ENCODE measurements at regions not wholly inside any gene's neighbourhood (a gene's known extent, or its start where the extent isn't known, plus 50 kb on each side); places are given as distances from the start of the nearest gene placed in this dataset.
"Not testable (repeated sequence)": the region's sequence is repeated elsewhere in the genome, so short reads cannot be mapped to it uniquely, and the experiment has no call there.

DNA sequence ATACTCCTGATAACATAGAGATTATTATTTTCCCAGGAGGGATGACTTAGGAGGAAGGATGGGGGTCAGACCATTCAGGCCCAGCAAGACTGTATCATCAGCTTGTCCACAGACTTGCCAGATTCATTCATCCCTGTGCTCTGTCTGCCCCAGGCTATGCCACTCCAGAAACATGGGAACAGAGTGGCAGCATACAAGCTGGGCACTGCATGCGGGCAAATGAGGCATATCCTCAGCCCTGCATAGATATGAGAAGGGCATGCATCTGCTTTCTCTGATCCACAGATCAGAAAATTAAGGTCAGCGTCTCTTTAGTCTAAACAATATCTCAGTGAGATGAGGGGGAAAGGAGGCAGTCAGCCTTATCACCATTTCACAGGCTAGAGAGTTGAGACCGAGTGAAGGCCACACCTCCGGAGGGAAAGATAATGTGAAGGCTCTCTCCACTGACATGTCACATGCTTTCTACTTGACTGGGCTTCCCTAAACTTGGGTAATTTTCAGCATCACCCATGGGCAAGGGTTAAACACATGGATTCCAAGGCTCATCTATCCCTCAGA is 140.5 kb downstream of the TFAP2B start:
- H3K27me3 ChIP-seq (ENCODE audit: control insufficient read depth in 3 of 3, insufficient read depth in 3 of 3, low read length in 3 of 3), result no peaks in the 10 kb centered on the region
- no peak overlapping the region for H3K4me3 ChIP-seq (ENCODE audit: low read length in 3 of 3)
- no peaks in the 10 kb centered on the region for H3K4me1 ChIP-seq (ENCODE audit: control insufficient read depth in 3 of 3, insufficient read depth in 3 of 3, low read length in 3 of 3)
- H3K9me3 ChIP-seq (ENCODE audit: control insufficient read depth in 3 of 3, low read length in 3 of 3), result no peaks in the 10 kb centered on the region
- no peak overlapping the region for H3K27ac ChIP-seq (ENCODE audit: low read depth, low read length)
- no peaks in the 10 kb centered on the region for H3K36me3 ChIP-seq (ENCODE audit: control insufficient read depth in 3 of 3, insufficient read depth in 3 of 3, low read length in 3 of 3)
- H3K9ac ChIP-seq (ENCODE audit: low read depth in 1 of 3, low read length in 3 of 3), result no peak overlapping the region

DNA sequence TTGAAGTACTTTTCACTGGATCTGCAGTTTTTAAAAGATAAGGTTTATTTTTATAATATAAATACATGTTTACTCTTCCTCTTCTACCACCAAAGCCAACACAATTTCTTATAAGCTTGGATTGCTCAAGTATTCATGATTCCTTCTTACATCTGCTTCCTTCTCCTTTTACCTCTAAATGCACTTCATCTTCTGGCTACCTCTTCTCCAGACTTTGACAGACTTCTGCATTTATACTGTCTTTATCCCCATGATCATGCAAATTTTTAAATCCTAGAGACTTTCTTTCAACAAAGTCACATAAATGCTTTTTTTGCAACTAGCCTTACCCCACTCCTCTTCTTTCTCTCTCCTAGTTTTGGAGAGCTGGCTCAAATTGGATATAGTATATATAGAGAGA is 142.9 kb downstream of the TFAP2B start:
- no peaks in the 10 kb centered on the region for H3K36me3 ChIP-seq (ENCODE audit: control insufficient read depth in 3 of 3, insufficient read depth in 3 of 3, low read length in 3 of 3)
- no peak overlapping the region for H3K9ac ChIP-seq (ENCODE audit: low read depth in 1 of 3, low read length in 3 of 3)
- H3K4me1 ChIP-seq (ENCODE audit: control insufficient read depth in 3 of 3, insufficient read depth in 3 of 3, low read length in 3 of 3), result no peaks in the 10 kb centered on the region
- no peak overlapping the region for H3K4me3 ChIP-seq (ENCODE audit: low read length in 3 of 3)
- H3K27ac ChIP-seq (ENCODE audit: low read depth, low read length), result no peak overlapping the region
- H3K27me3 ChIP-seq (ENCODE audit: control insufficient read depth in 3 of 3, insufficient read depth in 3 of 3, low read length in 3 of 3), result no peaks in the 10 kb centered on the region
- no peaks in the 10 kb centered on the region for H3K9me3 ChIP-seq (ENCODE audit: control insufficient read depth in 3 of 3, low read length in 3 of 3)

DNA sequence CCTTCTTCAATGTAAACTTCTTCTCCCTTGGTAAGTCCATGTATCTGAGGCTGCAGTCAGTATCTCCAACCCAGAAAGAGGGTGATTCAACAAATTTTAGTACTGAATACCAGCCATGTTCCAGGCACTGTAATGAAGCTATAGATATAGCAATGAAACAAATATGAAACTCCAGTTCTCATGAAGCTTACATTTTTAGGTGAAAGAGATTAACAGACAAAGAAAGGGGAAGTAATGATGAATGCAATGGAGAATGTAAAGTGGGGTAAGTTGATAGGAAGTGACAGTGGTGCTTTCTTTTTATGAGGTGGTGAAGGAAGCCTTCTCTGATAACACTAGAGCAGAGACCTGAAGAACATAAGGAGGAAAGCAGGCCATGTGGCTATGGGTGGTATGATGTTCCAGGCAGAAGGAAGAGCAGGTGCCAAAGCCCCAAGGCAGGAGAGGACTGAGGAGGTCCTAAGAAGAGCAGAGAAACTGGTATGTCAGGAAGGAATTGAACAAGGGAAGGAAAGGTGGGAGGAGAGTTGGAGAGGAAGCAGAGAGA is 143.6 kb downstream of the TFAP2B start:
- Histone ChIP-seq H3K9me3 (ENCODE audit: control insufficient read depth in 3 of 3, low read length in 3 of 3) (no peaks in the 10 kb centered on the region), H3K9ac (ENCODE audit: low read depth in 1 of 3, low read length in 3 of 3) (no peak overlapping the region), H3K27me3 (ENCODE audit: control insufficient read depth in 3 of 3, insufficient read depth in 3 of 3, low read length in 3 of 3) (no peaks in the 10 kb centered on the region), H3K4me1 (ENCODE audit: control insufficient read depth in 3 of 3, insufficient read depth in 3 of 3, low read length in 3 of 3) (no peaks in the 10 kb centered on the region), H3K27ac (ENCODE audit: low read depth, low read length) (no peak overlapping the region), H3K36me3 (ENCODE audit: control insufficient read depth in 3 of 3, insufficient read depth in 3 of 3, low read length in 3 of 3) (no peaks in the 10 kb centered on the region), H3K4me3 (ENCODE audit: low read length in 3 of 3) (no peak overlapping the region)

DNA sequence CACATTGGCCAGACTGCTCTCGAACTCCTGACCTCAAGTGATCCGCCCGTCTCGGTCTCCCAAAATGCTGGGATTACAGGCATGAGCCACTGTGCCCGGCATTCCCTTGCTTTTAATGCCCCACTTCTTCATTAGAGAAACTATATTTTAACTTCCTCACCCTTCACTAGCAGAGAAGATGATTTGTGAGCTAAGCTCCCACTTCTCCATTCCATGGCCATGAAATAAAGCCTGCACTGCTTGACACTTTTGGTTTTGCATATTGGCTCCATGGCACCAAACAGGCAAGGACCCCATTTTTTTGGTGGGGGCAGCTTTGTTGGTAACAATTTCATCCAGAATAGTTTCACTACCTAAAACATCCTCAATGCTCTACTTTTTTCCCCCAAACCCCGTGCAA is 145.3 kb downstream of the TFAP2B start:
- no peak overlapping the region for H3K4me3 ChIP-seq (ENCODE audit: low read length in 3 of 3)
- H3K36me3 ChIP-seq (ENCODE audit: control insufficient read depth in 3 of 3, insufficient read depth in 3 of 3, low read length in 3 of 3), result no peaks in the 10 kb centered on the region
- no peaks in the 10 kb centered on the region for H3K27me3 ChIP-seq (ENCODE audit: control insufficient read depth in 3 of 3, insufficient read depth in 3 of 3, low read length in 3 of 3)
- no peaks in the 10 kb centered on the region for H3K4me1 ChIP-seq (ENCODE audit: control insufficient read depth in 3 of 3, insufficient read depth in 3 of 3, low read length in 3 of 3)
- no peak overlapping the region for H3K9ac ChIP-seq (ENCODE audit: low read depth in 1 of 3, low read length in 3 of 3)
- no peaks in the 10 kb centered on the region for H3K9me3 ChIP-seq (ENCODE audit: control insufficient read depth in 3 of 3, low read length in 3 of 3)
- no peak overlapping the region for H3K27ac ChIP-seq (ENCODE audit: low read depth, low read length)

DNA sequence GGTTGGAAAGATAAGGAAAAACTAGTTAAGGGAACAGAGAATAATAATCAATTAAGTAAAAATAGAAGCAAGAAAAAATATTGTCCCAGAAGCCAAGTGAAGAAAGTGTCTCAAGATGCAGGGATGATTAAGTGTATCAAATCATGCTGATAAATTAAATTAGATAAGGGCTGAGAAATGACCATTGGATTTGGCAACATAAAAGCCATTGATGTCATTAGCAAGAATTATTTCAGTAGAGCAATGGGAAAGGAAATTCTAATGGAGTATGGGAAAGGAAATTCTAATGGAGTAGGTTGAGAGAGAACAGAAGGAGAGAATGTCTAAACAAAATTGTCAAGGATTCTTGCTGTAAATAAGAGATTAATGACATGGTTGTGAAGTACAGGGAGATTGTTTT is 146.8 kb downstream of the TFAP2B start:
- Histone ChIP-seq H3K27ac (ENCODE audit: low read depth, low read length) (no peak overlapping the region), H3K9me3 (ENCODE audit: control insufficient read depth in 3 of 3, low read length in 3 of 3) (no peaks in the 10 kb centered on the region), H3K4me3 (ENCODE audit: low read length in 3 of 3) (no peak overlapping the region), H3K4me1 (ENCODE audit: control insufficient read depth in 3 of 3, insufficient read depth in 3 of 3, low read length in 3 of 3) (no peaks in the 10 kb centered on the region), H3K36me3 (ENCODE audit: control insufficient read depth in 3 of 3, insufficient read depth in 3 of 3, low read length in 3 of 3) (no peaks in the 10 kb centered on the region), H3K9ac (ENCODE audit: low read depth in 1 of 3, low read length in 3 of 3) (no peak overlapping the region), H3K27me3 (ENCODE audit: control insufficient read depth in 3 of 3, insufficient read depth in 3 of 3, low read length in 3 of 3) (no peaks in the 10 kb centered on the region)

DNA sequence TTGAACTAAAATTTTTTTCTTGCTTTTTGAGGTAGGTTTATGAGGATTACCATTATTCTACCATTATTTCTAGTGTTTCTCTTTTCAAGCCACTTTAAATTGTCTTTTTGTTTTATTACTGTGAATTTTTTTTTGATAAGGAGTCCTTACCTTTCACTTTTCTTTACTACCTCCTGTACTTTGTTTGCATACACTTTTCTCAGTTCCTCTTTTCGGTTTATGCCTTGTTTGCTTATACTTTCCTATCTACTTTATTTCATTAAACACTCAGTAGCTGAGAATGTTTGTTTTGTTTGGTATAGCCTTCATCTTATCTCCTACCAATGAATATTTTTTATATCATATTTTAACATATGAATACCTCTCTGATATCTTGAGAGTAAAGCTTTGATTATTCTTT is 147.9 kb downstream of the TFAP2B start:
- Histone ChIP-seq H3K4me1 (ENCODE audit: control insufficient read depth in 3 of 3, insufficient read depth in 3 of 3, low read length in 3 of 3) (no peaks in the 10 kb centered on the region), H3K27ac (ENCODE audit: low read depth, low read length) (no peak overlapping the region), H3K27me3 (ENCODE audit: control insufficient read depth in 3 of 3, insufficient read depth in 3 of 3, low read length in 3 of 3) (no peaks in the 10 kb centered on the region), H3K9ac (ENCODE audit: low read depth in 1 of 3, low read length in 3 of 3) (no peak overlapping the region), H3K36me3 (ENCODE audit: control insufficient read depth in 3 of 3, insufficient read depth in 3 of 3, low read length in 3 of 3) (no peaks in the 10 kb centered on the region), H3K4me3 (ENCODE audit: low read length in 3 of 3) (no peak overlapping the region), H3K9me3 (ENCODE audit: control insufficient read depth in 3 of 3, low read length in 3 of 3) (no peaks in the 10 kb centered on the region)

DNA sequence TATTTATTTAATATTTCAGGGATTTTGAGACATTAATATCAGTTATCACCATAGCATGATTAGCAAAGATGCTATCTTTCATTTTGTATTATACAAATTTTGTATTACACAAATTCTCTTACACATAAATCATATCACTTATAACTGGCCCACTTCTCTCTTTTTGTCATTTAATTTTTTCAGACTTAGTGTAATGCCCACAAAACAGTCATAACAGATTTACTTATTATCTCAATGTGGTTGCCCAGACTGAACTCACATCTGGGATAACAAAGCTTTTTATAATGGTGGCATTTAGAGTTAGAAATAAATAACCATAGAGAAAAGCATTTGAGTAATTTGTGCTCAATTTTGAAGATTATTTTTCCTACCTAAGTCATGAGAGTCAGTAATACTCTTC is 148.3 kb downstream of the TFAP2B start:
- no peaks in the 10 kb centered on the region for H3K4me1 ChIP-seq (ENCODE audit: control insufficient read depth in 3 of 3, insufficient read depth in 3 of 3, low read length in 3 of 3)
- H3K9ac ChIP-seq (ENCODE audit: low read depth in 1 of 3, low read length in 3 of 3), result no peak overlapping the region
- H3K4me3 ChIP-seq (ENCODE audit: low read length in 3 of 3), result no peak overlapping the region
- no peaks in the 10 kb centered on the region for H3K9me3 ChIP-seq (ENCODE audit: control insufficient read depth in 3 of 3, low read length in 3 of 3)
- H3K36me3 ChIP-seq (ENCODE audit: control insufficient read depth in 3 of 3, insufficient read depth in 3 of 3, low read length in 3 of 3), result no peaks in the 10 kb centered on the region
- no peaks in the 10 kb centered on the region for H3K27me3 ChIP-seq (ENCODE audit: control insufficient read depth in 3 of 3, insufficient read depth in 3 of 3, low read length in 3 of 3)
- no peak overlapping the region for H3K27ac ChIP-seq (ENCODE audit: low read depth, low read length)

DNA sequence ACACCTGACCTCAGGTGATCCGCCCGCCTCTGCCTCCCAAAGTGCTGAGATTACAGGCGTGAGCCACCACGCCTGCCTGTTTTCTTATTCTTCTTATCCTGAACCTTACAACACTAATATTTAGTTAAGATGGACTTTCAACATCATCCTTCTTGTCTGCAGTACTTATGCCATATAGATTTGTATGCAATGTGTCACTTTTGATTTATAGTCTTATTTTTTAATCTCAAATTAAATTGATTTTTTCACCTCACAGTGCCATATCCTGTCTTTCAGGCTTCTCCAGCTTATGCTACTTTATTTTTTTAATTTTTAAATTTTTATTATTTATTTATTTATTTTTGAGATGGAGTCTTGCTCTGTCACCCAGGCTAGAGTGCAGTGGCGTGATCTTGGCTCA is 149.6 kb downstream of the TFAP2B start:
- H3K9me3 ChIP-seq (ENCODE audit: control insufficient read depth in 3 of 3, low read length in 3 of 3); H3K27me3 ChIP-seq (ENCODE audit: control insufficient read depth in 3 of 3, insufficient read depth in 3 of 3, low read length in 3 of 3); H3K36me3 ChIP-seq (ENCODE audit: control insufficient read depth in 3 of 3, insufficient read depth in 3 of 3, low read length in 3 of 3); H3K4me1 ChIP-seq (ENCODE audit: control insufficient read depth in 3 of 3, insufficient read depth in 3 of 3, low read length in 3 of 3); H3K9ac ChIP-seq (ENCODE audit: low read depth in 1 of 3, low read length in 3 of 3); H3K27ac ChIP-seq (ENCODE audit: low read depth, low read length); H3K4me3 ChIP-seq (ENCODE audit: low read length in 3 of 3): not testable (repeated sequence)

DNA sequence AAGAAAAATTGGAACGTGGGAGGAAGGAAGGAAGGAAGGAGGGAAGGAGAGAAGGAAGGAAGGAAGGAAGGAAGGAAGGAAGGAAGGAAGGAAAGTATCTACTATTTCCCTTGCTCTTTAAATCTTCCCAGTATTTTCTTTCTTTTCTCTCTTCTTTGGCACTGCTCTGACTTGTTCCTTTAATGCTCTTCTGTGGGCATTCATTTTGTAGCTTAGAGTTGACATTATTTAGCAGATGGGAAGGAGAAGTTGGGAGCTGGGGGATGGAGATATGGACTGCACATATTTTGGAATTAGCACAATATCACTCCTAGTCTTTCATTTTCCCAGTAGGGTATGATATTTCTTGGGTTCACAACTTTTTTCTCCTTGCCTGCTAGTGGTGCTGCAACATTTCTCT is 152.2 kb downstream of the TFAP2B start:
- Histone ChIP-seq H3K4me3 (ENCODE audit: low read length in 3 of 3) (no peak overlapping the region), H3K27me3 (ENCODE audit: control insufficient read depth in 3 of 3, insufficient read depth in 3 of 3, low read length in 3 of 3) (no peaks in the 10 kb centered on the region), H3K4me1 (ENCODE audit: control insufficient read depth in 3 of 3, insufficient read depth in 3 of 3, low read length in 3 of 3) (no peaks in the 10 kb centered on the region), H3K9ac (ENCODE audit: low read depth in 1 of 3, low read length in 3 of 3) (no peak overlapping the region), H3K9me3 (ENCODE audit: control insufficient read depth in 3 of 3, low read length in 3 of 3) (no peaks in the 10 kb centered on the region), H3K36me3 (ENCODE audit: control insufficient read depth in 3 of 3, insufficient read depth in 3 of 3, low read length in 3 of 3) (no peaks in the 10 kb centered on the region), H3K27ac (ENCODE audit: low read depth, low read length) (no peak overlapping the region)

DNA sequence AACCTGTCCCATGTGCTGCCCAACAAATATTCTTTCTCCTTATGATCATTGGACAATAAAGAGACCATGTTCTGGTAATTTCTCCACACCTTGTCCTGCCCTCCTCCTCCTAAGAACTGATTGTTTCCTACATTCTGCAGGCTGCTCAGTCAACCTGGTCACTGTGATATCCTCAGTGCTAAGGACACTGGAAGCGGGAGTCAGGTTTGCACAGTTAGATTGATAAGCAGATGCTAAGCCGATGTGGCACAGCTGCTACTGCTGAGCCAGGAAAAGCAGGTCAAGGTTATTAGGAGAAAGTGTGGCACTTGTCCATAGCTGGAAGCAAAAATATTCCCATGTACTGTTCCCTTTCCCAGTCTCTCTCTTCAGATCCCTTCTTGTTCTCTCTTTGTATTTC is 154.8 kb downstream of the TFAP2B start:
- H3K9me3 ChIP-seq (ENCODE audit: control insufficient read depth in 3 of 3, low read length in 3 of 3), result no peaks in the 10 kb centered on the region
- no peaks in the 10 kb centered on the region for H3K27me3 ChIP-seq (ENCODE audit: control insufficient read depth in 3 of 3, insufficient read depth in 3 of 3, low read length in 3 of 3)
- no peak overlapping the region for H3K9ac ChIP-seq (ENCODE audit: low read depth in 1 of 3, low read length in 3 of 3)
- H3K4me1 ChIP-seq (ENCODE audit: control insufficient read depth in 3 of 3, insufficient read depth in 3 of 3, low read length in 3 of 3), result no peaks in the 10 kb centered on the region
- no peak overlapping the region for H3K27ac ChIP-seq (ENCODE audit: low read depth, low read length)
- H3K4me3 ChIP-seq (ENCODE audit: low read length in 3 of 3), result no peak overlapping the region
- no peaks in the 10 kb centered on the region for H3K36me3 ChIP-seq (ENCODE audit: control insufficient read depth in 3 of 3, insufficient read depth in 3 of 3, low read length in 3 of 3)

DNA sequence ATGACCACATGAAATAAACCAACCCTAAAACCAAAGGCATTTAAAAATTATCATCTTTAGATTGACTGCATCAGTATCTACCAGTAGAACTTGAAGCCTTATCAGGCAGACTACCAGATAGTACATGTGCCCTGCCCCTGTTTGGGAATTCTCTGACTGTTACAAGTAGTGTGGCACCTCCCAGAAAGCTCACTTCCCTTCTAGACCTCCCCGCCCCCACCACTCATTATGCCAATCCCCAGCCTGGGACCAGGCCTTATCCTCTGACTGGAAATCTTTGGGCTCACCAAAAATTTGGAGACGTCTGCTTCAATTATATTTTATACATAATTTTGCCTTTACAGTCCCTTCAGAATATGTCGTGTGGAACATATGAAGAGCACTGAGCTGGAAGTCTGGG is 155.6 kb downstream of the TFAP2B start:
- Histone ChIP-seq H3K36me3 (ENCODE audit: control insufficient read depth in 3 of 3, insufficient read depth in 3 of 3, low read length in 3 of 3) (no peaks in the 10 kb centered on the region), H3K4me1 (ENCODE audit: control insufficient read depth in 3 of 3, insufficient read depth in 3 of 3, low read length in 3 of 3) (no peaks in the 10 kb centered on the region), H3K27me3 (ENCODE audit: control insufficient read depth in 3 of 3, insufficient read depth in 3 of 3, low read length in 3 of 3) (no peaks in the 10 kb centered on the region), H3K27ac (ENCODE audit: low read depth, low read length) (no peak overlapping the region), H3K9me3 (ENCODE audit: control insufficient read depth in 3 of 3, low read length in 3 of 3) (no peaks in the 10 kb centered on the region), H3K9ac (ENCODE audit: low read depth in 1 of 3, low read length in 3 of 3) (no peak overlapping the region), H3K4me3 (ENCODE audit: low read length in 3 of 3) (no peak overlapping the region)

All from skeletal muscle tissue (tissue), 3 donors.